GM19372 (cell line): ENCODE measurements at regions not wholly inside any gene's neighbourhood (a gene's known extent, or its start where the extent isn't known, plus 50 kb on each side); places are given as distances from the start of the nearest gene placed in this dataset.
"Not testable (repeated sequence)": the region's sequence is repeated elsewhere in the genome, so short reads cannot be mapped to it uniquely, and the experiment has no call there.

ENCODE experiments used
- ATAC-seq: cut with Tn5 transposase; IDR thresholded peaks from one replicate; pipeline ENCODE4 v1.9.1; 2021; ENCODE audit warnings: mild to moderate bottlenecking, low read depth, moderate library complexity; ENCODE audit not compliant: unreplicated experiment

DNA sequence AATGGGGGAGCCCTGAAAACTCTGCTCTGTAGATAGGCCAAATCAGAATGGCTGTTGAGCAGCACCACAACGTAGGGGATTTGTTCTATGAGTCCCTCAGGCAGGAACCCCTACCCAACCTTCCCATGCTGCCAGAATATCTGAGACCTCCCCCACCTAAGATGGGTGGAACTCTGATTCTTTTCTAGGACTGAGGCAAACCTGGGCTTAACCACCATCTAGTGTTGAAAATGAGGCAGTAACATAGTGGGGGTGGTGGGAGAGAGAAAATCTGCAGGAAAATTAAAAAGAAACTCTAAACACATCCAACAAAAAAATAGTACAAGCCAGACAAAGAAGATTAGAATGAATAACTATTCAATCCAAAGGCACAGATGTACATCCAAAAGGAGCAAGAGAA, 228.4 kb downstream of the ATPSCKMT start:
- no peak for ATAC-seq

DNA sequence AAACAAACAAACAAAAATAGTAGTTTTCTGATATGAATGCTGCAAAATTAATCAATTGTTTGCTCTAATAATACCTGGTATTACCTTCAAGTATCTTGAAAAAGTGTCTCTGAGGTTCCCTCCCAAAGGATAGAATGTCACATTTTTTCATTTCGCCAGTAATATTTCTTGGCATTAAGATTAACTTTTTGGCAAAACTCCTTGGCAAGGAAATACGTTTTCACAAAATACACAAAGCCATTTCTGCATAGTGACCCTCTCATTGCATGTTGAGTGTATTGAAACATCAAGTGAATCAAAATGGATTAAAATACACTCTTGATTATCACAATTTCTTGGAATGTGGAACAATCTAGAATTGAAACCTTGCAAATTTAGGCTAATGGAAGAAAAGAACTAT, 230.5 kb downstream of the ATPSCKMT start:
- ATAC-seq, result no peak

GRCh38 chr5:10018201-10019069, 231.3 kb downstream of the ATPSCKMT start:
- no peak for ATAC-seq

- ATAC-seq, result no peak
These were observed 231.9 kb downstream of the ATPSCKMT start for GRCh38 chr5:10017786-10018185.

GRCh38 chr5:10016559-10016958, 233.1 kb downstream of the ATPSCKMT start:
- ATAC-seq, result not testable (repeated sequence)

DNA sequence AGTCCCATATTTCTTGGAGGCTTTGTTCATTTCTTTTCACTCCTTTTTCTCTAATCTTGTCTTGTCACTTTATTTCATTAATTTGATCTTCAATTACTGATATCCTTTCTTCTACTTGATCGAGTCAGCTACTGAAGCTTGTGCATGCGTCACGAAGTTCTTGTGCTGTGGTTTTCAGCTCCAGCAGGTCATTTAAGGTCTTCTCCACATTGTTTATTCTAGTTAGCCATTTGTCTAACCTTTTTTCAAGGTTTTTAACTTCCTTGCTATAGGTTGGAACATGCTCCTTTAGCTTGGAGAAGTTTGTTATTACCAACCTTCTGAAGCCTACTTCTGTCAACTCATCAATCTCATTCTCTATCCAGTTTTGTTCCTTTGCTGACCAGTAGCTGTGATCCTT, 234.0 kb downstream of the ATPSCKMT start:
- not testable (repeated sequence) for ATAC-seq

GRCh38 chr5:10009802-10010201, 239.9 kb downstream of the ATPSCKMT start:
- no peak for ATAC-seq

DNA sequence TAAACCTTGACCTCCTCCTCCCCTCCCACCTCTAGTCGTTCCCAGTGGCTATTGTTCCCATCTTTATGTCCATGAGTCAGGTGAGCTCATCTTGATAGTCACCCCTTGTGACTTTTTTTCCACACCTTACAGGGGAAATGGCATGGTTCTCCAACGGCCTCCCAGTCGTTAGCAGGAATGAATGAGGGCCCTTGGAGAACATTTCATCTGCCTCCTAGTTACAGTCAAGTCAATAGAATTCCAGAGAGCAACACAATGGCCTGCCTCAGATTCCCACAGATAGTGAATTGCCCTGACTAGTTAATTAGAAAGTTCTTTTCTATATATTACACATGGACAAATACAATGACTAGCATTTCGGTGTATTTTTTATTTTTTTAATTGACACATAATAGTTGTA, 262.6 kb downstream of the ATPSCKMT start:
- ATAC-seq, result no peak

GRCh38 chr5:9977070-9977469, 272.6 kb downstream of the ATPSCKMT start:
- ATAC-seq, result no peak

GRCh38 chr5:9976621-9977020, 273.1 kb downstream of the ATPSCKMT start:
- no peak for ATAC-seq

GRCh38 chr5:9972059-9972458, 277.6 kb downstream of the ATPSCKMT start:
- no peak for ATAC-seq

- no peak for ATAC-seq
These were observed 278.4 kb downstream of the ATPSCKMT start for GRCh38 chr5:9971301-9971700.

GRCh38 chr5:9958914-9959313, 290.8 kb downstream of the ATPSCKMT start:
- ATAC-seq, result no peak

DNA sequence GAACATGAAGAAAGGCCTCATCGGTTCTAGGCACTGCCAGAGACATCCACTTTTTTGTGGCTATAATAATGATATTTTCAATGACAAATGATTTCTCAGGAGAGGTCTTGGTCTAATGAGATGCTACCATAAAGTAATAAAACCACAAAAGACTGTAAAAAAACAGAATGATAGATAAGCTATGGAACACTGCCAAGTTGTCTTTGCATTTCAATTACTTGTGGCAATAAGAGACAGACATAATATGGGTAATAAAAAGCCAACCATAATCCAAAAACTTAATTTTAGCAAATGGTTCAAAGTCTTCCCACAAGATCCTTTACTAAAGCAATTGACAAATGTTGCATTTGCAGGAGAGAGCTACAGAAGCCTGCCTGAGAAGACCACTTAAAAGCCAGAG, 292.5 kb downstream of the ATPSCKMT start:
- no peak for ATAC-seq

DNA sequence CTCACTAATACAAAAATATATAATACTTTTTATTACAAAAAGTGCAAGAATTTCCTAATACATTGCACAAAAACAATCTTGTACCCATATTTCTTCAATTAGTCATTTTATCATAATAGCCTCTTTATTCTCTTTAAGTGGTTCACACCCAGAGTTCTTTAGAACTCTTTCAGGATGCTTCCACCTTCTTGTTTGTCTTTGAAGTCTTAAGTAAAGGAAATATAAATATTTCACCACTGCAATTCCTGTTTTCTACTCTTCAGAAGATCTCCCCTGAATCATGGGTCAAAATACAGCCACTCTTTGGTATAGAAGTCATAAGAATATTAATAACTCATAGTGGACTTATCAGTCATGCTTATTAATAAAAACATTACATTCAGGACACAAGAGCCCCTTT, 293.0 kb downstream of the ATPSCKMT start:
- no peak for ATAC-seq

DNA sequence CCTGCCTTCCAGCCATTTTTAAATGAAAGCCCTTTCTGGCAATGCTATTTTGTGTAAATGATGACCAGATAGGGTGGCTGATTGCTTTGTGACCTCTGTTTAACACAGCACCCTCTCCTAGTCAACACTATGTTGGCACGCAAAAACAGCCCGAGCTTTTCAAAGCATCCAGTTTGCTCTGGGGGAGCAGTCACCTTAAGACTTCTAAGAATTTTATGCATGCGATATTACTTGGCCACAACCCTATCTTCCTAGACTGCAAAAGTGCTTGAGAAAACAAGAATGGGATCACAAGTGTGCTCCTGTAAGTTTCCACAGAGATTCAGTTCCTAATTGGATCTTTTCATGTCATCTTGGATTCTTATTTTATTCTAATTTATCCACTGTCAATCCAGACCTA, 294.1 kb downstream of the ATPSCKMT start:
- ATAC-seq, result no peak

DNA sequence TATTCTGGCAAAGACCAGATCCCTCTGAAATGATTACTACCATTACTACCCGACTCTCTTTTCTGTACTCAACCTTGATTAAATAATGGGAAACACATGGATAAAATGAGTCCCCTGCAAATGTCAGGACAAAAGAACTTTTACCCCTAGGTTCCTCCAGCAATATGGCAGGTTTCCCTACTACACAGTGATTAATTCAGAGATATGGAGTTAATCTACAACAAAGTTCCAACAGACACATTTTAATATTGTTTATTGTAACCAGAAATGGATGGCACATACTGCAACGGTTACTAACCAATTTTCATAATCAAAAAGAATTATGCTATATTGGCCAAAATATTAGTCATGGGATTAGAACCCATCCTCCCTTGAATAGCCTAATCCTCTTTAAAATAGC, 294.8 kb downstream of the ATPSCKMT start:
- no peak for ATAC-seq

GRCh38 chr5:9953691-9954090, 296.0 kb downstream of the ATPSCKMT start:
- no peak for ATAC-seq

- ATAC-seq, result no peak
These were observed 297.7 kb downstream of the ATPSCKMT start for GRCh38 chr5:9951865-9952516.

DNA sequence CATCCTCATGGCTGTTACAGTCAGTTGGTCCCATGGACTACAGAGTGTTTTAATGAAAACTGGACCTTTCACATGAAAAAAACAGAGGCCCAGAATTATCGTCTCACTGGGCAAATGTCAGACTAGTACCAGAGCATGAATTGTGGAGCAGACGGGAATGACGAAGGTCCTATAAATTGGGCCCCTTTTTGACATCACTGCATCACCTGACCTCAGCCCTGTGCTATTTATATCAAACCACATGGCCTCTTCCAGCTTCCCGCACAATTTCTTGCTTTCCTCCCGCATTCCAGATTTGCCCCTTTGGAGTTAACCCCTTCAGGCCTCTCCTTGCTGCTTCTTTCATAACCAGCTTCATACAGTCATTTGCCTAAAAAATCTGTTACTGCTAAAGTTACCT, 301.7 kb downstream of the ATPSCKMT start:
- ATAC-seq, result no peak

DNA sequence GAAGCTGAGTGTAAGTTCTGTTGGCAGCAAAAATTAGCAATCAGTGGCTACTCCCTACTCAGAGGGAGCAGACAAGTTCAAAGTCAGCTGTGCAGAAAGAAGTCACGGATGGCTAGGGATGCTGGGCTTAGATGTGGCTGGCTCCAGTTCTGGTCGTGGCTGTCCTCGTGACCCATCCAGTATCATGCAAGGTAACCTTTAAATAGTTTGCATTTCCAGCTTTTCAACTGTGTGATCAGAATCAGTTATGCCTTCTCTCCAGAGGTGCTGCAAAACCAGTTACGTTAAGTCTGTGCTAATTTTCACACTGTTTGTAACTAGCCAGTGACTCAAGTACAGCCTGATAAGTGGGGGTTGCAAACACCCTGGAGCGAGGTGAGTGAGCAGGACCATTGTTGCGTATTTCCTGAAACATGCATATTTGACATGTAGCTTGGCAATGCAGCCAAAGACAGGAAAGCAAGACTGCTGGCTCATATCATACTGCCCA, 302.4 kb downstream of the ATPSCKMT start:
- ATAC-seq, result no peak

DNA sequence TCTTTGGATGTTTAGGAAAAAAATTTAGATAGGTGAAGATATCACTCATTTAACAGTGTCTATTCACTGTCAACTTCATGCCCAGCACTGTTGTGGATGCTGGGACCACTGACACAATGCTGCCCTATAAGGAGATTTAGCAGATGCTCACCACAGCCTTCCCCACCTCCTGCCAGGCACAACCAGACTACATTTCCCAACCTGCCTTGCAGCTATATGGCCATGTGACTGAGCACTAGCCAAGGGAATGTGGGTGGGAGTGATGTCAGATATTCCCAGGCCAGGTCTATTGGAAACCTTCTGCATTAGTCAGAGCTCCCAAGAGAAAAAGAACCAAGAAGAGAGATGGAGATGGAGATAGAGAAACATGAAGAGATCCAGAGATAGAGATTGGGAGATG, 302.6 kb upstream of the TAS2R1 start:
- no peak for ATAC-seq
